MCF 10A (cell line): ENCODE measurements at regions not wholly inside any gene's neighbourhood (a gene's known extent, or its start where the extent isn't known, plus 50 kb on each side); places are given as distances from the start of the nearest gene placed in this dataset.
"Not testable (repeated sequence)": the region's sequence is repeated elsewhere in the genome, so short reads cannot be mapped to it uniquely, and the experiment has no call there.

Source experiments
- BruUV-seq: library from RNA; stranded (reverse); fragments of 400-500 nt; replicated peaks from 2 replicates; lab custom pipeline; 2021; lab: Mats Ljungman, UMichigan
- CTCF ChIA-PET: fragments of 300-600 bp; sonication (Branson Sonifier 250); formaldehyde crosslinking; extraction: SDS; loops from one replicate; lab custom pipeline; 2021; ENCODE audit warnings: antibody characterized with exemption, inconsistent platforms; lab: Yijun Ruan, JAX
- POLR2A ChIA-PET: fragments of 300-600, 350-650 bp; sonication (Branson Sonifier 250); formaldehyde crosslinking; extraction: SDS; loops from one replicate; lab custom pipeline; 2020; ENCODE audit warnings: antibody characterized with exemption, inconsistent platforms; lab: Yijun Ruan, JAX
- DNase-seq: peaks from one replicate; pipeline ENCODE4 v3.0.0-alpha.2; 2018; ENCODE audit not compliant: unreplicated experiment
- H3K27ac Mint-ChIP-seq: one replicate; pipeline ENCODE4 v1.8.0; 2022; ENCODE audit warnings: mild to moderate bottlenecking, low read depth, mixed read lengths; ENCODE audit not compliant: unreplicated experiment
- H3K27me3 Mint-ChIP-seq: one replicate; pipeline ENCODE4 v1.8.0; 2022; ENCODE audit warnings: mixed read lengths; ENCODE audit not compliant: insufficient read depth, unreplicated experiment
- H3K36me3 Mint-ChIP-seq: one replicate; pipeline ENCODE4 v1.8.0; 2022; ENCODE audit warnings: mild to moderate bottlenecking, moderate library complexity, mixed read lengths; ENCODE audit not compliant: insufficient read depth, unreplicated experiment
- H3K4me1 Mint-ChIP-seq: one replicate; pipeline ENCODE4 v1.8.0; 2022; ENCODE audit warnings: mixed read lengths; ENCODE audit not compliant: insufficient read depth, unreplicated experiment
- H3K4me3 Mint-ChIP-seq: one replicate; pipeline ENCODE4 v1.8.0; 2022; ENCODE audit warnings: mild to moderate bottlenecking, moderate library complexity, mixed read lengths; ENCODE audit not compliant: unreplicated experiment
- H3K9me3 Mint-ChIP-seq: one replicate; pipeline ENCODE4 v1.8.0; 2022; ENCODE audit warnings: mixed read lengths; ENCODE audit not compliant: unreplicated experiment
- intact Hi-C: fragments of 100-400 bp; cut with micrococcal nuclease; formaldehyde crosslinking; loops from 2 replicates; pipeline ENCODE4 v1.14.1; 2022
- TF ChIP-seq, protein P1 (sequence below): fragments of 200-600 bp; IDR thresholded peaks from one replicate; pipeline ENCODE4 v1.8.0; 2022; ENCODE audit warnings: antibody characterized with exemption, mild to moderate bottlenecking; ENCODE audit not compliant: unreplicated experiment

- intact Hi-C loops, result no loop called here
- CTCF ChIA-PET, result no interaction called here
- BruUV-seq, result no TSS peak
- no peak for DNase-seq
- Mint-ChIP-seq H3K36me3 (no peaks in the 10 kb centered on the region), H3K27me3 (peaks cover 75% of the 10 kb centered on the region), H3K27ac (no peak overlapping the region), H3K9me3 (no peaks in the 10 kb centered on the region), H3K4me3 (no peak overlapping the region), H3K4me1 (no peaks in the 10 kb centered on the region)
- TF ChIP-seq, protein P1, sequence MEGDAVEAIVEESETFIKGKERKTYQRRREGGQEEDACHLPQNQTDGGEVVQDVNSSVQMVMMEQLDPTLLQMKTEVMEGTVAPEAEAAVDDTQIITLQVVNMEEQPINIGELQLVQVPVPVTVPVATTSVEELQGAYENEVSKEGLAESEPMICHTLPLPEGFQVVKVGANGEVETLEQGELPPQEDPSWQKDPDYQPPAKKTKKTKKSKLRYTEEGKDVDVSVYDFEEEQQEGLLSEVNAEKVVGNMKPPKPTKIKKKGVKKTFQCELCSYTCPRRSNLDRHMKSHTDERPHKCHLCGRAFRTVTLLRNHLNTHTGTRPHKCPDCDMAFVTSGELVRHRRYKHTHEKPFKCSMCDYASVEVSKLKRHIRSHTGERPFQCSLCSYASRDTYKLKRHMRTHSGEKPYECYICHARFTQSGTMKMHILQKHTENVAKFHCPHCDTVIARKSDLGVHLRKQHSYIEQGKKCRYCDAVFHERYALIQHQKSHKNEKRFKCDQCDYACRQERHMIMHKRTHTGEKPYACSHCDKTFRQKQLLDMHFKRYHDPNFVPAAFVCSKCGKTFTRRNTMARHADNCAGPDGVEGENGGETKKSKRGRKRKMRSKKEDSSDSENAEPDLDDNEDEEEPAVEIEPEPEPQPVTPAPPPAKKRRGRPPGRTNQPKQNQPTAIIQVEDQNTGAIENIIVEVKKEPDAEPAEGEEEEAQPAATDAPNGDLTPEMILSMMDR, result no peak
- POLR2A ChIA-PET, result no interaction called here
Measured at GRCh38 chr6:125631165-125631564, 118.3 kb upstream of the HEY2 start.

DNA sequence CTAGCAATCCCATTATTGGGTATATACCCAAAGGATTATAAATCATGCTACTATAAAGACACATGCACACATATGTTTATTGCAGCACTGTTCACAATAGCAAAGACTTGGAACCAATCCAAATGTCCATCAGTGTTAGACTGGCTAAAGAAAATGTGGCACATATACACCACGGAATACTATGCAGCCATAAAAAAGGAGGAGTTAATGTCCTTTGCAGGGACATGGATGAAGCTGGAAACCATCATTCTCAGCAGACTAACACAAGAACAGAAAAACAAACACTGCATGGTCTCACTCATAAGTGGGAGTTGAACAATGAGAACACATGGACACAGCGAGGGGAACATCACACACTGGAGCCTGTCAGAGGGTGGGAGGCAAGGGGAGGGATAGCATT is 113.4 kb upstream of the HEY2 start:
- H3K36me3 Mint-ChIP-seq, H3K9me3 Mint-ChIP-seq, H3K27ac Mint-ChIP-seq, H3K4me3 Mint-ChIP-seq, intact Hi-C loops, DNase-seq, BruUV-seq, H3K4me1 Mint-ChIP-seq, POLR2A ChIA-PET: not testable (repeated sequence)
- CTCF ChIA-PET, result interaction anchor here (0.6 kb wide), 1 partner anchor 512 kb away, joined by 3 read pairs; no protein-coding TSS in a partner anchor
- H3K27me3 Mint-ChIP-seq, result peaks cover 43% of the 10 kb centered on the region

DNA sequence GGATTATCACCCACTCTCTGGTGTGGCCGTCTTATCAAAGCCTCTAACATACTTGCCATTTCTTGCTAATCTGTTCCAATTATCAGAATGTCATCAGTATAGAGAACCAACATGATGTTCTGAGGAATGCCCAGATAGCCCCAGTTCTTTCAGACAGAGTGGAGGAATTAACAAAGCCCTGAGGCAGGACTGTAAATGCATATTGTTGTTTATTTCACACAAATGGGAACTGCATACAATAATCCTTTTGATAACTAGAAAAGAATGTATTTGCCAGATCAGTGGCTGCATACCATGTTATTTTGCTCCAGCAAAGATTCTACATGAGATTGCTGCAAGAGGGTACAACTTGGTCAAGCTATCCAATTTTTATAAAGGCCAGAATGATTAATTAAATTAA is 112.8 kb upstream of the HEY2 start:
- ChIA-PET POLR2A (no interaction called here), CTCF (no interaction called here)
- DNase-seq, result no peak
- TF ChIP-seq, protein P1, result no peak
- BruUV-seq, result no TSS peak
- H3K4me1 Mint-ChIP-seq, result no peaks in the 10 kb centered on the region
- no peak overlapping the region for H3K27ac Mint-ChIP-seq
- H3K36me3 Mint-ChIP-seq, result no peaks in the 10 kb centered on the region
- intact Hi-C loops, result no loop called here
- no peaks in the 10 kb centered on the region for H3K9me3 Mint-ChIP-seq
- no peak overlapping the region for H3K4me3 Mint-ChIP-seq
- H3K27me3 Mint-ChIP-seq, result peaks cover 38% of the 10 kb centered on the region

DNA sequence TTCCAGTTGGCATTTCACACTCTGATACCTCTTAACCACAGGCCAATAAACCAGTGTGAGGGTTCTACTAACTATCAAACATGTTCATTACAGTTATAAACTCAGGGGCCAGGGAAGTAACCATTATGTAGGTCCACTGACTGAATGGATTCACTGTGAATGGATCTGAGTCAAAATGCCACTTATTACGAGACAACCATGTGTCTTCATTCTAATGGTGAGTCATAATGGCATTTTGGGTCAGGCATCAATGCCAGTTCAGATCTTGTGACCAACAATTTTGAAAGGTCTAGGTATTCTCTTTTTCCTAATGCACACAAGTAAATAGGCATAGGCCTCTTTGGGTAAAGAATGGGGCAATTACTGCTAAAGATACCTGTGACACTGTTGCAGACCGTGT is 112.2 kb upstream of the HEY2 start:
- Mint-ChIP-seq H3K4me1 (no peaks in the 10 kb centered on the region), H3K4me3 (no peak overlapping the region), H3K36me3 (no peaks in the 10 kb centered on the region), H3K27ac (no peak overlapping the region), H3K9me3 (no peaks in the 10 kb centered on the region), H3K27me3 (peaks cover 38% of the 10 kb centered on the region)
- TF ChIP-seq, protein P1, result no peak
- CTCF ChIA-PET, result no interaction called here
- no peak for DNase-seq
- intact Hi-C loops, result no loop called here
- POLR2A ChIA-PET, result no interaction called here
- BruUV-seq, result no TSS peak
